Naive thymus-derived CD4-positive, alpha-beta T cell (primary cell): ENCODE measurements at regions not wholly inside any gene's neighbourhood (a gene's known extent, or its start where the extent isn't known, plus 50 kb on each side); places are given as distances from the start of the nearest gene placed in this dataset.
"Not testable (repeated sequence)": the region's sequence is repeated elsewhere in the genome, so short reads cannot be mapped to it uniquely, and the experiment has no call there.

Experiments used
- ATAC-seq: fragments of 150-1000 bp; cut with Tn5 transposase; 2 replicates; pipeline ENCODE4 v1.10.0; 2021; ENCODE audit warnings: mild to moderate bottlenecking, moderate library complexity
- CTCF ChIA-PET: fragments of 350-600 bp; sonication (Branson Sonifier 250); formaldehyde crosslinking; loops from one replicate; lab custom pipeline; 2021; ENCODE audit warnings: antibody characterized with exemption; lab: Charles Lee
- POLR2A ChIA-PET: fragments of 350-600 bp; sonication (Branson Sonifier 250); formaldehyde crosslinking; loops from one replicate; lab custom pipeline; 2021; ENCODE audit warnings: antibody characterized with exemption, inconsistent platforms; lab: Charles Lee
- DNase-seq, 9 donors: peaks; one replicate each; pipeline versions ENCODE4 v3.0.0 to v3.0.0-alpha.2; 2020 to 2022; ENCODE audit warnings: mixed read lengths in 1 of 9
- H3K27ac ChIP-seq: one replicate; pipeline ENCODE4 v1.7.0; 2013; ENCODE audit warnings: mild to moderate bottlenecking, low read depth, low read length, moderate library complexity
- H3K27me3 ChIP-seq, 2 donors: one replicate each; pipeline ENCODE4 v1.7.0; 2013; ENCODE audit warnings: low read length in 2 of 2, mild to moderate bottlenecking in 2 of 2, moderate library complexity in 2 of 2; ENCODE audit not compliant: control insufficient read depth in 2 of 2, insufficient read depth in 2 of 2
- H3K36me3 ChIP-seq, 3 experiments: 1 replicate in 2 of 3; 2 replicates in 1 of 3; pipeline ENCODE4 v1.7.0; 2013; ENCODE audit warnings: low read length in 3 of 3, mild to moderate bottlenecking in 3 of 3, moderate library complexity in 1 of 3; ENCODE audit not compliant: insufficient read depth in 3 of 3, control insufficient read depth in 2 of 3
- H3K4me1 ChIP-seq, 2 donors: one replicate each; pipeline ENCODE4 v1.7.0; 2013; ENCODE audit warnings: low read length in 2 of 2, mild to moderate bottlenecking in 2 of 2, moderate library complexity in 1 of 2; ENCODE audit not compliant: control insufficient read depth in 2 of 2, insufficient read depth in 2 of 2
- H3K4me3 ChIP-seq: 2 replicates; pipeline ENCODE4 v1.7.0; 2013; ENCODE audit warnings: mild to moderate bottlenecking, low read length
- H3K9me3 ChIP-seq, 3 experiments: 1 replicate in 2 of 3; 2 replicates in 1 of 3; pipeline ENCODE4 v1.7.0; 2013; ENCODE audit warnings: low read length in 3 of 3; ENCODE audit not compliant: control insufficient read depth in 2 of 3
- H3K27ac Mint-ChIP-seq, 9 donors: one replicate each; pipeline ENCODE4 v1.8.0; 2020 to 2022; ENCODE audit warnings: mixed read lengths in 9 of 9, mild to moderate bottlenecking in 8 of 9, moderate library complexity in 5 of 9, inconsistent platforms in 2 of 9
- H3K27me3 Mint-ChIP-seq, 5 donors: one replicate each; pipeline ENCODE4 v1.8.0; 2021 to 2022; ENCODE audit warnings: mixed read lengths in 5 of 5, mild to moderate bottlenecking in 1 of 5
- H3K36me3 Mint-ChIP-seq, 5 donors: one replicate each; pipeline ENCODE4 v1.8.0; 2020 to 2022; ENCODE audit warnings: mixed read lengths in 5 of 5, mild to moderate bottlenecking in 3 of 5, inconsistent platforms in 1 of 5
- H3K4me1 Mint-ChIP-seq, 7 donors: one replicate each; pipeline ENCODE4 v1.8.0; 2020 to 2022; ENCODE audit warnings: mixed read lengths in 7 of 7, mild to moderate bottlenecking in 3 of 7, inconsistent platforms in 1 of 7
- H3K4me3 Mint-ChIP-seq, 10 donors: one replicate each; pipeline ENCODE4 v1.8.0; 2020 to 2022; ENCODE audit warnings: mild to moderate bottlenecking in 10 of 10, mixed read lengths in 10 of 10, moderate library complexity in 6 of 10, inconsistent platforms in 2 of 10
- H3K9me3 Mint-ChIP-seq, 11 donors: one replicate each; pipeline ENCODE4 v1.8.0; 2020 to 2022; ENCODE audit warnings: mixed read lengths in 11 of 11, mild to moderate bottlenecking in 4 of 11, inconsistent platforms in 1 of 11, moderate library complexity in 1 of 11
- intact Hi-C, 2 donors: fragments of 100-400 bp; cut with micrococcal nuclease; formaldehyde crosslinking; loops; one replicate each; pipeline ENCODE4 v1.15.1; 2023

- no peak overlapping the region for H3K27ac Mint-ChIP-seq
- H3K9me3 Mint-ChIP-seq: peaks cover 0 to 5% (median 0%) of the 10 kb centered on the region in 11 donors
- Histone ChIP-seq H3K4me3 (no peak overlapping the region), H3K4me1 (no peaks in the 10 kb centered on the region), H3K27me3 (no peaks in the 10 kb centered on the region), H3K36me3 (no peaks in the 10 kb centered on the region), H3K27ac (no peak overlapping the region), H3K9me3 (no peaks in the 10 kb centered on the region)
- H3K27me3 Mint-ChIP-seq: peaks cover 3 to 29% (median 27%) of the 10 kb centered on the region in 5 donors
- DNase-seq (no peak), ATAC-seq (no peak)
- peaks cover 0 to 10% (median 4%) of the 10 kb centered on the region in 7 donors for H3K4me1 Mint-ChIP-seq
- no peaks in the 10 kb centered on the region for H3K36me3 Mint-ChIP-seq
- POLR2A ChIA-PET: no interaction called here
- intact Hi-C loops: no loop called here
- CTCF ChIA-PET: no interaction called here
- no peak overlapping the region for H3K4me3 Mint-ChIP-seq
These were observed 434.0 kb upstream of the NR5A2 start for GRCh38 chr1:199593475-199593874.

- ATAC-seq, POLR2A ChIA-PET, H3K27ac ChIP-seq, CTCF ChIA-PET, intact Hi-C loops, H3K36me3 Mint-ChIP-seq, H3K36me3 ChIP-seq, H3K27me3 ChIP-seq, H3K9me3 ChIP-seq, H3K27ac Mint-ChIP-seq, DNase-seq, H3K4me3 ChIP-seq, H3K4me1 Mint-ChIP-seq, H3K4me1 ChIP-seq, H3K4me3 Mint-ChIP-seq: not testable (repeated sequence)
- H3K9me3 Mint-ChIP-seq: peaks cover 1 to 22% (median 5%) of the 10 kb centered on the region in 11 donors
- H3K27me3 Mint-ChIP-seq: peaks cover 3 to 43% (median 27%) of the 10 kb centered on the region in 5 donors
These were observed 431.1 kb upstream of the NR5A2 start for GRCh38 chr1:199596448-199596847.

DNA sequence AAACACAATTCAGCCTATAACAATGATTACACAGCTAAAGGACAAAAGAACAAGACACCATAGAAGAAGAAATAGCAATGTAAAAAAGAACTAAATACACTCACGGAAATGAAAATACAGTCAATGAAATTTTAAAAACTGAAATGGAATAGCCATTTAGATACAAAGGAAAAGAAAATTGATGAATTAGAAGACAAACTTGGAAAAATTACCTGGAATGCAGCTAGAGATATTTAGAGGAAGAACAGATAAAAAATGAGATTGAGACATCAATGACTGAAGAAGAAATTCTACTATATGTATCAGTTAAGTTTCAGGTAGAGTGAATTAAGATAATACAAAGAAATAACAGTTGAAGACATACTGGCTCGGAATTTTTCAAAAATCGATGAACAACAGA is 430.4 kb upstream of the NR5A2 start:
- intact Hi-C loops: no loop called here
- H3K27ac ChIP-seq: no peak overlapping the region
- Mint-ChIP-seq H3K27ac (no peak overlapping the region), H3K27me3 (peaks cover 3 to 49% (median 27%) of the 10 kb centered on the region in 5 donors), H3K4me3 (no peak overlapping the region), H3K9me3 (peaks cover 3 to 29% (median 8%) of the 10 kb centered on the region in 11 donors), H3K4me1 (no peaks in the 10 kb centered on the region), H3K36me3 (peaks cover 0 to 8% (median 0%) of the 10 kb centered on the region in 5 donors)
- H3K4me1 ChIP-seq: no peaks in the 10 kb centered on the region
- no peak for DNase-seq
- no peaks in the 10 kb centered on the region for H3K27me3 ChIP-seq
- ChIA-PET POLR2A (no interaction called here), CTCF (no interaction called here)
- no peak for ATAC-seq
- no peak overlapping the region for H3K4me3 ChIP-seq
- no peaks in the 10 kb centered on the region for H3K36me3 ChIP-seq
- H3K9me3 ChIP-seq: no peaks in the 10 kb centered on the region

- Histone ChIP-seq H3K27me3 (no peaks in the 10 kb centered on the region), H3K4me1 (no peaks in the 10 kb centered on the region), H3K27ac (no peak overlapping the region), H3K9me3 (no peaks in the 10 kb centered on the region), H3K36me3 (no peaks in the 10 kb centered on the region), H3K4me3 (no peak overlapping the region)
- no peaks in the 10 kb centered on the region for H3K27me3 Mint-ChIP-seq
- H3K4me3 Mint-ChIP-seq: no peak overlapping the region
- intact Hi-C loops: no loop called here
- POLR2A ChIA-PET: no interaction called here
- DNase-seq: no peak
- no peak overlapping the region for H3K27ac Mint-ChIP-seq
- no peaks in the 10 kb centered on the region for H3K4me1 Mint-ChIP-seq
- peaks cover 0 to 6% (median 0%) of the 10 kb centered on the region in 11 donors for H3K9me3 Mint-ChIP-seq
- no peaks in the 10 kb centered on the region for H3K36me3 Mint-ChIP-seq
- CTCF ChIA-PET: no interaction called here
- no peak for ATAC-seq
These were observed 419.1 kb upstream of the NR5A2 start for GRCh38 chr1:199608414-199608813.

DNA sequence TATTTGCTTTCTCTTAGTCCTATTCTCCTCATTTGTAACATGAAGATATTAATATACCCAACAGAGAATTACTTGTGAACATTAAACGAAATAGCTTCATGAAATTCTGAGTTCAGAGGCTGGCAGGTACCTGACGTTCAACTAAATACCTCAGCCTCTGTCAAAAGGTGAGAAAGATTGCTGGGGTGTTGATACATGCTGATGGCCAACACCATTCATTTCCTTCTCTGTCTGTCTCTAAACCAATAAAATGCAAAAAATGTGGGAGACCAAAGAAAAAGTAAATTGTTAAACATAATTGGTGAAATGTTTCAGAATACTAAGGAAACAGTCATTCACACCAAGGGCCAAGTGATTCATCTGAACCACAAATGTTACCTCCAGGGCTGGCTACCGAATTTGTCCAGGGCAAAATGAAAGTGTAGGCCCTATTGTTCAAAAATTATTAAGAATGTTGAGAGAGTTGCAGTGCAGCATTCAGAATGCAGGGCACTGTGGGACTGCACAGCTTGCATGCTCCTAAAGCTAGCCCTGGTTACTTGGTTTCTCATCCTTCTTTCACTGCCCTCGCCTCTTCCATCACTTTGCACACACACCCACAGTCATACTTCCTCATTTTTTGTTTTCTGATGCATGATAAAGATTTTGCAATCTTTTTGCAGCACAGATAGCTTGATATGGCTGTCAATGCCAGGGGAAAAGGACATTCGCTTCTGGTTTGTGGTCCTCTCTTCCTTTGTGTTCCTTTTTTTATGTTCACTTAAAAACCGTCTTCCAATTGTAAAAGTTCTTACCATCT is 414.3 kb upstream of the NR5A2 start:
- ATAC-seq: peak; percentile 46

GRCh38 chr1:199616947-199617346 is 410.6 kb upstream of the NR5A2 start:
- Histone ChIP-seq H3K4me1 (no peaks in the 10 kb centered on the region), H3K36me3 (no peaks in the 10 kb centered on the region), H3K27me3 (no peaks in the 10 kb centered on the region), H3K9me3 (no peaks in the 10 kb centered on the region), H3K27ac (no peak overlapping the region), H3K4me3 (no peak overlapping the region)
- DNase-seq: no peak
- intact Hi-C loops: no loop called here
- H3K4me1 Mint-ChIP-seq: peaks cover 0 to 4% (median 0%) of the 10 kb centered on the region in 7 donors
- peaks cover 0 to 3% (median 0%) of the 10 kb centered on the region in 5 donors for H3K36me3 Mint-ChIP-seq
- POLR2A ChIA-PET: no interaction called here
- CTCF ChIA-PET: no interaction called here
- no peak overlapping the region for H3K4me3 Mint-ChIP-seq
- no peak overlapping the region for H3K27ac Mint-ChIP-seq
- peaks cover 0 to 4% (median 0%) of the 10 kb centered on the region in 11 donors for H3K9me3 Mint-ChIP-seq
- peaks cover 0 to 10% (median 8%) of the 10 kb centered on the region in 5 donors for H3K27me3 Mint-ChIP-seq
- no peak for ATAC-seq

More for the DNA sequence above, 414.3 kb upstream of the NR5A2 start:
- Mint-ChIP-seq H3K4me3 (no peak overlapping the region), H3K27me3 (peaks cover 0 to 6% (median 0%) of the 10 kb centered on the region in 5 donors), H3K27ac (no peak overlapping the region), H3K4me1 (peaks cover 0 to 4% (median 0%) of the 10 kb centered on the region in 7 donors), H3K9me3 (no peaks in the 10 kb centered on the region), H3K36me3 (no peaks in the 10 kb centered on the region)
- Histone ChIP-seq H3K4me1 (no peaks in the 10 kb centered on the region), H3K27ac (no peak overlapping the region), H3K4me3 (no peak overlapping the region), H3K9me3 (no peaks in the 10 kb centered on the region), H3K27me3 (no peaks in the 10 kb centered on the region), H3K36me3 (no peaks in the 10 kb centered on the region)
- ChIA-PET POLR2A (no interaction called here), CTCF (no interaction called here)
- DNase-seq: no peak
- intact Hi-C loops: no loop called here

DNA sequence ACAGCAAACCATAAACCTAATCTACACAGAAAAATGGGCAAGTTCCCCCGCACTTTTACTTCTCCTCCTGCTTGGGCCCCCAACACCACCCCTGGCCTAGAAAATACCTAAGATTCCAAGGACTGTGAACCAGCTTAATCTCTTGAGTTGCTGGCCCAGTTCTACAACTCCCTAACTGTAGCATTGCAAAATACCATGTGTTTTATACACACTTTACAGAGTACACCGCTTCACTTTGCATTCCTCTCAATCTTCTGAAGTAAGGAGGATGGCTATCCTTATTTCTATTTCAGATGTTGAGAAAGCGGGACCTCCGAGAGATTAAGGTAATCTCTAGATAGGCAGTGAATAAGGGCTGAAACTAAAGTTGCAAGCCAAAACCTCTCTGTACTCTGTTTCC is 408.3 kb upstream of the NR5A2 start:
- Histone ChIP-seq H3K27me3 (no peaks in the 10 kb centered on the region), H3K4me3 (no peak overlapping the region), H3K4me1 (no peaks in the 10 kb centered on the region), H3K9me3 (no peaks in the 10 kb centered on the region), H3K36me3 (no peaks in the 10 kb centered on the region), H3K27ac (no peak overlapping the region)
- intact Hi-C loops: no loop called here
- Mint-ChIP-seq H3K27me3 (peaks cover 0 to 12% (median 4%) of the 10 kb centered on the region in 5 donors), H3K27ac (no peak overlapping the region), H3K9me3 (peaks cover 0 to 4% (median 0%) of the 10 kb centered on the region in 11 donors), H3K4me1 (peaks cover 0 to under 1% (median 0%) of the 10 kb centered on the region in 7 donors), H3K4me3 (no peak overlapping the region), H3K36me3 (peaks cover 0 to 3% (median 0%) of the 10 kb centered on the region in 5 donors)
- ATAC-seq (no peak), DNase-seq (no peak)
- POLR2A ChIA-PET: no interaction called here
- CTCF ChIA-PET: no interaction called here
